GM12865 (cell line): ENCODE measurements at regions not wholly inside any gene's neighbourhood (a gene's known extent, or its start where the extent isn't known, plus 50 kb on each side); places are given as distances from the start of the nearest gene placed in this dataset.
"Not testable (repeated sequence)": the region's sequence is repeated elsewhere in the genome, so short reads cannot be mapped to it uniquely, and the experiment has no call there.

Source experiments
- DNase-seq: peaks from one replicate; pipeline ENCODE4 v3.0.0; 2010; ENCODE audit warnings: low read depth
- H3K4me3 ChIP-seq: 2 replicates; pipeline ENCODE4 v1.5.1; 2011; ENCODE audit warnings: mild to moderate bottlenecking, low read depth, low read length, control low read depth
- CTCF ChIP-seq: IDR thresholded peaks from 2 replicates; pipeline ENCODE4 v1.5.1; 2011; ENCODE audit warnings: low read length, control low read depth, low read depth, inconsistent platforms; ENCODE audit not compliant: insufficient read depth; ENCODE audit errors: missing control alignments

DNA sequence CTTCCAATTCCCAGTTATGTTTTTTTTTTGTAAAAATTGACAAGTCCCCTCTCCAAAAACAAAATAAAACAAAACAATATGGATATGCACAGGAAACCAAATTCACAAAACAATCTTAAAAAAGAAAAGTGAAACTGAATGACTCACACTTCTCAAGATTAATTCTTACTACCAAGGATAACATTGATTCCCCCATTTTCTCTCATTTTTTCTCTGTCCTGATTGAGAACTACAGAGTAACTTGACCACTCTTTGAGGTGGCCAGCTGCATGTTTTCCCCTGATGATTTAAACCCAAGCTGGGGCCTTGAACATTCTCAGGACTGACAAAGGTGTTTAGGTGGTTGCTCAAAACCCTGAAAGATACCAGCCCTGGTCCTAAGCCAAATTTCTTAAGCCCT is 149.0 kb downstream of the AHSP start:
- no peak overlapping the region for H3K4me3 ChIP-seq
- DNase-seq, result no peak

DNA sequence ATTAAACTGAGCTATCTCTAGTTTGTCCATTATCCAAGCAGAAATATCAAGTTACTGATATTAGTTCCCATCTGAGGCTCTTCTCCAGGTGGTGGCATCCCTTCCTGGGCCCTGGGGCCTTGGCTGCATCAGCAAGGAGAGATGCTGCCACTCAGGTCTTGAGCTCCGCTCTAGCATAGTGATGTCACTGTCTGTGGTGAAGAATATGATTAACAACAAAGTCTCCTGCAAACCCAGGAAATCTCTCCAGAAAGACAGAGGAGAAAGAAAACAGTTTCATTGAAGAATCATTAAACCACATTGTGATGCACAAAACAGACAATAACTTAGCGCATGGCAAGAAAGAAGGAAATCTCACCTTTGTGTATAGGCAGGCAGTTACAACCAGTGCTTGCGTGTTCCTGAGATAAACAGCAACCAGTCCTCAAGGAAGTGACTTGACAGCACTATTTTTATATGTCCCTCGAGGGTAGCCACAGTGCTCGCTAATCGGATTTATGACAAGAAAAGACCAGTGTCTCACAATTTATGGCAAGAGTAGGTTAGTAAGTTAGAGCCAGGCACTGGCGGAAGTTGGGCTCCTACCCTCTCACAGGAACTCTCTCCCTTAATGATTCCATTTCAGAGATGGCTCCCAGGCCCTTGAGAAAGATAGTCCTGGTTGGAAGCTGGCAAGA is 151.1 kb downstream of the AHSP start:
- no peak for TF ChIP-seq CTCF
- DNase-seq, result no peak
- H3K4me3 ChIP-seq, result no peak overlapping the region

More for the DNA sequence above, 149.0 kb downstream of the AHSP start:
- no peak for TF ChIP-seq CTCF

DNA sequence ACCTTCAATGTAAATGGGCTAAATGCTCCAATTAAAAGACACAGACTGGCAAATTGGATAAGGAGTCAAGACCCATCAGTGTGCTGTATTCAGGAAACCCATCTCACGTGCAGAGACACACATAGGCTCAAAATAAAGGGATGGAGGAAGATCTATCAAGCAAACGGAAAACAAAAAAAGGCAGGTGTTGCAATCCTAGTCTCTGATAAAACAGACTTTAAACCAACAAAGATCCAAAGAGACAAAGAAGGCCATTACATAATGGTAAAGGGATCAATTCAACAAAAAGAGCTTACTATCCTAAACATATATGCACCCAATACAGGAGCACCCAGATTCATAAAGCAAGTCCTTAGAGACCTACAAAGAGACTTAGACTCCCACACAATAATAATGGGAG is 161.6 kb downstream of the AHSP start:
- not testable (repeated sequence) for DNase-seq, H3K4me3 ChIP-seq

DNA sequence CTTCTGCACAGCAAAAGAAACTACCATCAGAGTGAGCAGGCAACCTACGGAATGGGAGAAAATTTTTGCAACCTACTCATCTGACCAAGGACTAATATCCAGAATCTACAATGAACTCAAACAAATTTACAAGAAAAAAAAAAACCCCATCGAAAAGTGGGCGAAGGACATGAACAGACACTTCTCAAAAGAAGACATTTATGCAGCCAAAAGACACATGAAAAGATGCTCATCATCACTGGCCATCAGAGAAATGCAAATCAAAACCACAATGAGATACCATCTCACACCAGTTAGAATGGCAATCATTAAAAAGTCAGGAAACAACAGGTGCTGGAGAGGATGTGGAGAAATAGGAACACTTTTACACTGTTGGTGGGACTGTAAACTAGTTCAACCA is 164.6 kb downstream of the AHSP start:
- H3K4me3 ChIP-seq, DNase-seq: not testable (repeated sequence)

DNA sequence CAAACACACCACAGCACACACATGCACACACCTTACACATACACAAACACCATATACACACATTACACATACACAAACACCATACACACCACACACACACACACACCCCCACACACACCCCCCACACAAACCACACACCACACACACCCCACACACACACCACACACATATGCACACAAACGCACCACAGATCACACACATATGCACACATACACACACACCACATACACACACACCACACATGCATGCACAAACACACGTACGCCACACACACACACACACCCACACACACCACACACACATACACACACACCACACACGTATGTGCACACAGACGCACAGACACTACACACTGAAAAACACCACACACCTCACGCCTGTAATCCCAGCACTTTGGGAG is 166.0 kb downstream of the AHSP start:
- H3K4me3 ChIP-seq, result no peak overlapping the region
- TF ChIP-seq CTCF, result no peak
- DNase-seq, result no peak

DNA sequence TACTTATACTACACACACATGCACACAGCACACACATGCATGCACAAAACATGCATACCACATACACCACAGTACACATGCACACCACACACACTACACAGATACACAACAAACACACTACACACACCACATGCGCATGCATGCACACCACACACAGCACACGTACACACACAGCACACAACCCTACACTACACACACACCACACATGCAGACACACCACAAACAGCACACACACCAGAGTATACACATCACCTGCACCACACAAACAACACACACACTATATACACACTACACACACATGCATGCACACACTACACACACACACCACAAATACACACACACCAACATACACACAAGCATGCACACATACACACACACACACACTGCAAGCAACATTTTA is 166.8 kb downstream of the AHSP start:
- H3K4me3 ChIP-seq, result no peak overlapping the region
- no peak for TF ChIP-seq CTCF
- no peak for DNase-seq

DNA sequence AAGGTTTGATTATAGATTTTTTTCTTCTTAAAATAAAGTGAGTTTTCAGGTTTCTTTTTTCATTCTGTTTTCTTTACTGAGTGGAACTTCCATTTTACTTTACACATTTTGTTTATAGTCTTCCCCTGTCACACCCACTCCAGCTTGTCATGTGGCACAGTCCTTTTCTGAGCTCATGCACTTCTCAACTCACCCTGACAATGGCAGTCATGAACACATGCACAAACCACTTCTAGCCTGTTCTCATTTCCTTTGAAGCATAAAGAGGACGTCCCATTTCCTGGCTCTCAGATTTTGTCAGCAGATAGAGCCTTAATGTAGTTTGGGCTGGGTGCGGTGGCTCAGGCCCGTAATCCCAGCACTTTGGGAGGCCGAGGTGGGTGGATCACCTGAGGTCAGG is 168.0 kb downstream of the AHSP start:
- no peak overlapping the region for H3K4me3 ChIP-seq
- TF ChIP-seq CTCF, result no peak
- peak; percentile 59 for DNase-seq

DNA sequence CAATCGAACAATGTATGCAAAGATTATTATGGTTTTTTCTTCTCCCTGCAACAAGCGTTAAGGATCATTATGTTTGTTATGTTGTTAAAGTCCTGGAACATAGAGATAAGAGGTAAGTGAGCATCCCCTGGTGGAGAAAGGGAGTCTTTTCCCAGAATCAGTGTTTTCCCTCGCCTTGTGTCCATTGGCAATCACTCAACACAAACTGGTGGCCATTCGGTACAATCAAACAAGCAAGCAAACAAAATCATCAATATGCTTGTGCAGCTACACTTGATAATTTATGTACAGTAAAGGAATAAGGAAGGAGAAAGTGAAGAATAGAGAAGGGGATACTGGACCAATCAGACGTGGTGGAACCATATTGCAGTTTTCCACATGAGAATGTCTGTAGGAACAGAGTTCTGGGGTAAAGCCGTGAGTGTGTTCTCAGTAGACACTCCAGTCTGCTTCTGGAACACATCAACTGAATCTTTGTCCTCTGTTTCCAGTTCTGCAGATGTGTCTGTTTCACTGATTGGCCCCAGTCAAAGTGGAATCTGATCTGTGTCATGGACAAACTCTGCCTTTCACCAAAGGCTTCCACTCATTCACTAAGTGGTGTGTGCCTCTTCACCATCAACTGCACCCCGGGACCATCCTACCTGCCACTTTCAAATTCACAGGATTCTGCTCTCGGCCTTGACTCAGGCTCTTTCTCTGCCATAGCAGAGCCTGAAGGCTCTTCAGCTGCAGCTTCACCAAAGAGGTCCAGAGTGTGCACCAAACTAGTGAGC is 169.5 kb downstream of the AHSP start:
- no peak for DNase-seq
- H3K4me3 ChIP-seq, result no peak overlapping the region
- peak; percentile 46 for TF ChIP-seq CTCF
